CD4-positive, alpha-beta T cell treated with Interleukin-4 for 1 hour (primary cell): ENCODE measurements at regions not wholly inside any gene's neighbourhood (a gene's known extent, or its start where the extent isn't known, plus 50 kb on each side); places are given as distances from the start of the nearest gene placed in this dataset.

Experiments
- DNase-seq, 2 donors: peaks; one replicate each; pipeline ENCODE4 v3.0.0-alpha.2; 2020 to 2022

DNA sequence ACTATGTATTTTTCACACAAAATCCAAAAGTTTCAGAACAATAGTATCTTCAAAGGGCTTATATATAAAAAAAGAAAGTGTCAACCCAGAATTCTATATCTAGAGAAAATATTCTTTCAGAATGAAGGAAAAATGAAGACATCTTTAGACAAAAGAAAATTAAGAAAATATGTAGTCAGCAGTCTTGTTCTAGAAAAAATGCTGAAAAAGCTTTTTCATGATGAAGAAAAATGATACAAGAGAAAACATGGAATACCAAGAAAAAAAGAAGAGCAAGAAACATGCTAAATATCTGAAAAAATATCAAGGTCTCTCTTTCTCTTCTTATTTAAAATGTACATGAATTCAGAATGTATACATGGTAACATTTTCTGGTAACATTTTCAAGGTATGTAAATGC is 816.8 kb upstream of the FAT3 start:
- DNase-seq = no peak

DNA sequence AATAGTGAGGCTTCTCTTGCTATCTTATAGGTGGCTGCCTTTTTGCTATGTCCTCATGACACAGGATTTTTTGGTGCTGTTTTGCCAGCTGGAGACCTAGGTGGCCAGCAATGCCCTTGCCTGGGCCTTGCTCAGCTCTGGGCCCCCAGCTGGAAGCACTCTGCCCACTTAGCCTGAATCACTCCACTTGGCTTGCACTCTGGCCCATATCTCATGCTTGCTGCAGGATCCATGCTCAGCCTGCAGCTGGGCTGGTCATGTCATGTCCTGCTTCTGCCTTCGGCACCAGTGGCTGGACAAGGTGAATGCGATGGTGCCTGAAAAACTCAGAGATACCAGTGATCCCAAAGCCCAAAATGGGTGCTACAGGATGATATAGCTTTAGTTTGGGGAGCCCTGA is 818.6 kb upstream of the FAT3 start:
- DNase-seq = no peak

DNA sequence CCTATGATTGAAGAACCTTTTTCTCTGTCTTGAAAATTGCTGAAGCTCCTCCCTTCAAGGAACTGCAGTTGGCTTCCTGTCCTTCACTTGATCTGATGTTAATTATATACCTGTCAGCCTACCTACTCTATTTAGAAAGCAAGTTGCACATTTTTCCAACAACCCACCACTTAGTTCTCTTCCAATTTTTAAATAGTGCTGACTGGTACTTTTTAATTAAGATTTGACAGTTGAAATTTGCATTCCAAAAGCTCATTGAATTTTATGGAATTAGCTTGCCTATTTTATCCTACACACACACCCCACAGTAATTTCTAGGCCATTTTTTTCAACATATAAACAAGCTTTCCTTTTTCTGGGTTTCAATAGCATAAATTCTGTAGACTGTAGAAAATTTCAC is 820.3 kb upstream of the FAT3 start:
- no peak for DNase-seq

DNA sequence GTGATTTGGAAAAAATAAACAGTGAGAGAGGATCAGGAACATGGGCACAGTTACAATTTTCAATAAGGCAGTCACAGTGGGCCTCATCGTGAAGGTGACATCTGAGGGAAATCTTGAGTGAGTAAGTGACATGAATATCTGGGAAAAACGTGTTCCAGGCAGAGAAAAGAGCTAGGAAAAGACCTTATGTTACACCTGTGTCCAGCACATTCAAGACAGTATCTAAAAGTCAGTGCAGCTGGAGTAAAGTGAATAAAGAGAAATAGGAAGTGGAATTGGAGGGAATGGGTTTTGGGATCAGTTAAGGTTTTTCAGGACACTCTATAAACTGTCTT is 827.5 kb upstream of the FAT3 start:
- DNase-seq = no peak

DNA sequence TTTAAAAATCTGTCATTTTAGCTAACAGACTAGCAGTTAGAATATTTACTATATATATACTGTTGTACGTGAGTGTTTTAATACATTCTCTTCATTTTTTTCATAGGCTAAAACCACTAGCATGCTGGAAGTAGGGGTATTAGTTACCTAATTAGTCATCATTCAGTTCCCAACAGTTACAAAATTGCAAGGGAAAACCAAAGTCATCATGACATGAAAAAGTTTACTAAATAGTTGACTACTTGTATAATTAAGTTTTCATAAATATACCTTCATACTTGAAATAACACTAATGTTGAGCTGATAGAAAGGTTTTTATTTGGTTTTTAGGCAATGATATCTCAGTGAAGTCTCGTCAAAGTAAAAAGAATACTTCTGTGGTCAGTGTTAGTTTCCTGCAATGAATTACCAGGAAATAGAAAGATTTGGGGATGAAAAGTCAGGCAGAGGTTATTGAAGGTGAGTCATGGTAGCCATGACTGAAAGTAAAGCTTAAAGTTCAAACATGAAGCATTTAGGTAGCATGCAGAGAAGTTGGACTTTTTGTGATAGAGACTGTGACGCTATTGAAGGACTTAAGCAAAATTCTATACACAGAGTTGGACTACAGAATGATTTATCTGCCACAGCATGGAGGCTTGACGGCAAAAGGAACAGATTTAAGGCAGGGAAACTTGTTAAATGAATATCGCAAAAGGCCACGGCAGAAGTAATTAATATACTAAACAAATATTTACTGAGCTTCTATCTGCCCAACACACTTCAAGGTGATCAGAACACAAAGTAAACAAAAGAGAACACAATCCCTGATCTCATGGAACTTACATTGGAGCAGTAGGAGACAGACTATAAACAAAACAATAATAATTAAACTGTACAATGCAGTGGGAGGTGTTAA is 828.1 kb upstream of the FAT3 start:
- DNase-seq = no peak

DNA sequence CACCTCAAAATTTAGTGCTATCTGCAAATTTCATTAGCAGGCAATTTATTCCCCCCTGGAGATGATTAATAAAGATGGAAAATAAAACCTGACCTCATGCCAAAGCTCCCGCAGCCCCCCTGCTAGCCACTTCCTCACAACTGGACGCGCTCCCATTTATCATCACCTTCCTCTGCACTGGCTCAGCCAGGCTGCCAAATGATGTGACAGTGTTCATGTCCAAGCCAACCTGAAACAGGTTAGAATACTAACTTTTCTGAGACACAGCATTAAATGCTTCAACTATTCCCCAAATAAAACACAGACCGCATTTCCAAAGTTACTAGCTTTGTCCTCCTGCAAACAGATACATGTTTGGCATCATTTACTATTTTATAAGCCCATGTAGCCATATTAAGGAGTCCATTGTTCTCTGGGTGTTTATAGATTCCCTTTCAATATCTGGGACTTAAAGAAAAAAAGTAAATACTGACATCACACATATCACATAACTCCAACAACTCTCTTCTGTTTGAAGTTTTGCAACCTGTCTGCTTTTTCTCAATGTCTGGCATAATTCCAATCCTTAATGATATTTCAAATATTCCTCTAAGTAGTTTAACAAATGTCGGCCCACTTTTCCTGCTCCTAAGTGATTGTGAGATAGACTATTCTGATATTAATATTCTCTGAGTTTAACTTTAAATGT is 829.7 kb upstream of the FAT3 start:
- DNase-seq = no peak

DNA sequence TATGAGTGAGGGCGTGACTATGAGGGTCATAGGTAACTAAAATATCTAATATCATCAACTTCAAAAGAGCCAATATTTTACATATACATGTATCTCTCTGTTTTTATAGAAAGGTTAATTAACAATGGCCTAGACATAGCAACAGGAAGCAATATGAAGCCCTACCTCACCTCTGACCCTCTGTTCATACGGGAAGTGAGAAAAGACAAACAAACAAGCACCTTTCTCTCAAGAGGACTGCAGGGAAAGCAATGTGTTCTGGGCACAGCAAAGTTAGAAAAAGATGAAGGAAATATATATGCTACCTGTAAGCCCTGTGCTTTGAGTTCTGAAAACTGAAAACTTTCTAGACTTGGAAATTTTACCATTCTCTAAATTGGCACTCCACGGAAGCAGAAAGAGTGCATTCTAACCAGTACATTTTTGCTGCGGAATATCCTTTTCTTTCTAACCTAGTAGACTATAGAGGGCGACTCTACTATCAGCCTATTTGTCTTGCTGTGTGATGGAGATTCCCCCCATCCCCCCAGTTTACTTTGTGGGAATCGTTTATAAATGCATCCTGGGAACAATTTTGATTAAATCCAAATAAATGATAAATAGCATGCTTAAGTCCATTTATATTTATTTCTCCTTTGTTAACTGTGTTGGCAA is 830.4 kb upstream of the FAT3 start:
- DNase-seq = no peak

DNA sequence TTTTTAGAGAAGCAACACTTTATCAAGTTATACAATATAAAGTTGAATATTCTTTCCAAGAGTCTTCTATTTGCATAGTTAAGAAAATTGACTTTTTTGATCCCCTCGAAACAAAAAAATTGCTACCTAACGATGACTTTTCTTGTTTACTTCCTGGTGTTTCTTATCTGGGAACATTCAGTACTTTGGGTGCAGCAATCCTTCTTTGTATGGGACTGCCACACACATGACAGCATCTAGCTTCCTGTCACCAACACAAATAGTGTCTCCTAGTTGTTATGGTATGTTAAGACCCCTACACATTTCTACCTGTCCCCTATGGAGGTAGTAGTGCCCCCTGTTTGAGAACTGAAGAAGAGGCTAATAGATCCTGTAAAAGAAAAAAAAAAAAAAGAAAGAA is 841.7 kb upstream of the FAT3 start:
- DNase-seq = no peak

DNA sequence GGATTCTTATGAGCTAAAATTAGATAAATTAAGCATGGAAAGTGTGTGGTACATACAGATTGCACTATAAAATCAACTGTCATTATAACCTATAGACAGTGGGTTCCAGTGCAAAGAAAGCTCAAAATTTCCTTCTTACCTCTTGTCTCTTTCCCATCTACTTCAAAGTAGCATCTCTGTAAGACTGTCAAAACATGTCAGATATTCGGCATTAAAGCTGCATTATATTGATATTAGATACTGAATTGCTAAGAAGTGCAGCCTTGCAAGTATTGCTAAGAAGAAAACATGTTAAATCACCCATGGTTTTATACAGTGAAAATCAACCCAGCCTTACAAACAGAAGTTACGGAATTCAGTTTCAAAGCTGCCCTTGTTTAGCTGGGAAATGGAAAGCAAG is 849.8 kb upstream of the FAT3 start:
- DNase-seq = no peak

DNA sequence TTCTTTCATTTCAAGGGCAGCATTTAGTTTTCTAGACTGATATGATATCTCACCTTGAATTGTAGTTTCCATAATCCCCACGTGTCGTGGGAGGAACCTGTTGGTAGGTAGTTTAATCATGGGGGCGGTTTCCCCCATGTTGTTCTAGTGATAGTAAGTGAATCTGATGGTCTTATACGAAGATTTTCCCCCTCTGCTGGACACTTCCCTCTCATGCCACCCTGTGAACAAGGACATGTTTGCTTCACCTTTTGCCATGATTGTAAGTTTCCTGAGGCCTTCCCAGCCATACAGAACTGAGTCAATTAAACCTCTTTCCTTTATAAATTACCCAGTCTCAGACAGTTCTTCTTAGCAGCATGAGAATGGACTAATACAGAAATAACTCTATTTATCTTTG is 851.1 kb upstream of the FAT3 start:
- no peak for DNase-seq

DNA sequence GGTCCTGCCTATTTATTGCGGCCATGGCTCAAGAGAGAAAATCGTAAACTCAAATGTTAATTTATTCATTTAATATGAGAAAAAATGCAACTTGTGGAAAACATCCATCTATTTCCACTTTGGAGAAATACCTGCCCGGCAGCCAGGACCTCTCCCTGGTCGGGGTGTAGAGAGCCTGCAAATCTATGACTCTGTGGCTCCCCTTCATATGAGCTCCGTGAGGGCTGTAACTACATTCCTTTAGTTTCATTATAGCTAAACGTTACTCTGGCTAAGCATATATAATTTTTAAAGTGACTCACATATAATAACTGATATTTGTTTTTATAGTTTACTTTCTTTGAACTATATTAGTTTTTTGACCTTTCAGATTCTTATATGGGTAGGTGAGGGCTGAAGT is 857.8 kb upstream of the FAT3 start:
- DNase-seq = no peak

DNA sequence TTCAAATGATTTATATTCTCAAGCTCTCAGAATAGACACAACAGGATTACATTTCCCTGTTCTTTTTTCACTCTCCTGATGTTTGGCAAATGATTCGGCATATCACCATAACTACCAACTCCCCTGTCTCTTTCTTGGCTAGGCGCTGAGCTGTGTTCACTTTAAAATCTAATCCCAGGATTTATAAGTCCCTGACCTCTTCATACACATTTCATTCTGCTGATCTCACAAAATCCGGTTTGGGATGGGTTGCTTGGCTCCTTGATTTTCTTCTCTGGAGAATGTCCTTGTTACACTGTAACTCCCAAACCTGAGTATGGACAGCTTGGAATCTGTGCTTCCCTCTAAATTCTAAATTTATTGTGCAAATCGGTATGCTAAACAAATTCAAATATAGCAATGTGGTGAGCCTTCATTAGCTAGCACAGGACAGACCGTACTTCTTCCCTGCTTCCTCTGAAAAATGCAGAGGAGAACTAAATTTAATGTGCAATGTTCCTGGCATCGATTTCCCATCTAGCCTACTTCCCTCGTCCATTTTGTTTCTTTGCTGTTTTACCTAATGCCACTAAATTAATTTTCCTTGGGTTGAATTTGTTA is 858.5 kb upstream of the FAT3 start:
- DNase-seq = no peak

DNA sequence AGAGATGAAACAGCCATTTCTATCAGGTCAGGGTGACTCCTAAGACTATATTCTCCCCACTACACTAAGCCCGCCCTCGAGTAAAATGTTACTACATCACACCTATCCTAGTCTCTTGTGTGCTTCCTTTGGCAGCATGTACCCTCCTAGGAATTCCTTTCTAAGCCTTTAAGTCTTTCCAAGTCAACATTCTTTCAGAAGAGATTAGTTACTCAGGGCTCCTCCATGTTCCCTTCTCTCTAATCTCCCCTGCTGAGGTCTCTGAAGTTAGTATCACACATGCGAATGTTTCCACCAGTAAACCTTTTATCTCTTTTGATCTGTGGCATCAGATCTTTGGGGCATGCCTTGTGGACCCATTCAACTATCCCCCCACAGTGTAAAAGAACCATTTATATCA is 873.7 kb upstream of the FAT3 start:
- no peak for DNase-seq

DNA sequence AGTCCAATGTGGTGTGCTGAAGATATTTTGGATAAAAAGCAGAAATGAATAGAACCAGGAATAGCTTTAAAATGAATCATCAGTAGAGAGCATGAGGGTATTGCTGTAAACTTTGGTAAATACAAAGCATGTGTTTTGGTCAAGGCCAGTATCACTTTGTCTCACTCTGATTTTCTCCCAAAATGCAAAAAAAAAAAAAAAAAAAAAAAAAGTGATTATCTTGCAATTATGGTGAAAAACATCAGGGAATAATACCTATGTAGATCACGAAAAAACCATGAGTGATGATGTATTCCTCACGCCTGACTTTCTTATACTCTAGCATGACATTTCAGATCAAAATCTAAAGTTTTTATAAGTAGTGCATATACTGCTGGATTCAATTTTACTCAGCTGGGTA is 897.9 kb upstream of the FAT3 start:
- no peak for DNase-seq

DNA sequence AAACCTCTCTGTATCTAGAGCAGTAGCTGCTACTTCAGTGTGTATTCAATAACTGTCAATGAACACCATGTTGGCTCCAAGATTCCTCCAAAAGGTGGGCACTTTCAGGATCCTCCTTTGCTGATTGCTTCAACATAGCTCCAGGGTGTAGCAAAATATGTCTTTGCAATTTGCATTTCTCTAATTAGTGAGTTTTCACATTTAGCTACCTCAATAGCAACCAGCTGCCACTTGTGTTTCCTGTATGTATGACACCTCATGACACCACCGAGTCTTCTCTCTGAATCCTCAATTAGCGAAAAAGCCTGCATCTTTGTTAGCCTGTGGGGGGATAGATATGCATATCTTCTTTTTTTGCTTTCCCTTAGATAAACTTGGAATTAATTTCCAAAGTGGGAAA is 898.3 kb upstream of the FAT3 start:
- DNase-seq = no peak

DNA sequence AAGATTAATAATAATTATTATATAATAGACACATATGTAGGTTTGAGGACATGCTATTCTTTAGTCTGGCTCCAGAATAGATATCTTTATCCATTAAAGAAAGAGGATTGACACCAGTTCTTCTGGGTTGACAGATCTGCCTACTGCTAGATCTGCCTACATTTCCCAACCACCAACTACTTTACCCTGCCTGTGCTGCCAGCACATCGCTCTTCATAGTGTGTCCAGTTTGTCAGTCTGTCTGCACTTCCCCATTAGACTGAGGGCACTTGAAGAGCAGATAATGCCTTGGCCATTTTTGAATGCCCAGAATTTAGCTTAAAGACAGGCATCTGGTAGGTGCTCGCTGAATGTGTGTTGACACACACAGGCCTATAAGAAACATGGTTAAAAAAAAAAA is 910.1 kb upstream of the FAT3 start:
- no peak for DNase-seq

DNA sequence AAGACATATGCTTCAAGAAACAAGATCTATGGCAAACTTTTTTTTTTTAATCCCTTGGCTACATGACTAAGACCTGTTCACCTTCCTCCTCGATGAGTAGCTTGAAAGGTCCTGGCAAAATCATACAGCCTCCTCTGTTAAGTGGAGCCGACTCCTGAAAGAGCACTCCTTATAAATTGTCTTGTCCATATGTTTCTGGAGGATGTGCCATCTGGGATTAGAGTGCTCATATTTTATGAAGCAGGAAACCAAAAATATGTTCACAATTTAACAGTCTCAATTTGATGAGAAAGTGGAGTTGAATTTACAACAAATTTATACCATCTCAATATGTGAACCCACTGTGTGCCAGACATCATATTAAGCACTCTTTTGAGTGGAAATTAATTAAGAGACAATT is 912.1 kb upstream of the FAT3 start:
- no peak for DNase-seq

DNA sequence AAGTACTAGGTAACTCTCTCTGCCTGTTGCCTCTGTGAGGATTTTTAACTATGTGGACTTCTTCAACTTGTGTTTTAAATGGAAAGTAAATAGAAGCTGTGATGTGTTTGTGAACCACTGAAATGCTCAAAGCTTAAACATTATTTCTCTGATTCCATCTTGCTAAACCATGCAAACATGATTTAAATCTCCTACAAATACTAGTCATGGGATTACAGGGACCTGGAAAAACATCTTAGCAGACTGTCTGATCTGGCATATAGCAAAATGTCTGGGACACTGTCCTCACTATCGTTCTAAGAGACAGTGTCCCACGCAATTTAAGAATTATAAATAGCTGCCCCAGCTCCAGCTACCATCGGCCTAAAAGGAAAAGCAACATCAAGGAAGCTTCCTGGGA is 914.5 kb upstream of the FAT3 start:
- no peak for DNase-seq

DNA sequence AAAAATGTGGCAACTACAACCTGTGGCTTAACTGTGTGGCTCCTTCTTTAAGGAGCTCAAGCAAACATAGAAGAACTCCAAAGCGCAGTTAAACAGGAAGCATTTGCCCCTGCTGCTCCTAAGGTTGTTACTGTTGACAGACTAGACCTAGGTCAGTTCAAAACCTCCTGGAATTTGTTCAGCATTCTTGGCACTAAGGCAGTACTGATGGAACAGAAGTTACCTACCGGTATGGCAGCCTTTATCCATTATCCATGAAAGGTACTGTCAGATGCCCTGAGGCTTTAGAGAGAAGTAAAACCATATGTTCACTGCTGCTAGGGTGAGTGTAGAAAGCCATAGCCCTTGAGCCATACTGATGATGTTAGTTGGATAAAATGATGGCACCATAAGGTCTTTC is 916.5 kb upstream of the FAT3 start:
- no peak for DNase-seq

DNA sequence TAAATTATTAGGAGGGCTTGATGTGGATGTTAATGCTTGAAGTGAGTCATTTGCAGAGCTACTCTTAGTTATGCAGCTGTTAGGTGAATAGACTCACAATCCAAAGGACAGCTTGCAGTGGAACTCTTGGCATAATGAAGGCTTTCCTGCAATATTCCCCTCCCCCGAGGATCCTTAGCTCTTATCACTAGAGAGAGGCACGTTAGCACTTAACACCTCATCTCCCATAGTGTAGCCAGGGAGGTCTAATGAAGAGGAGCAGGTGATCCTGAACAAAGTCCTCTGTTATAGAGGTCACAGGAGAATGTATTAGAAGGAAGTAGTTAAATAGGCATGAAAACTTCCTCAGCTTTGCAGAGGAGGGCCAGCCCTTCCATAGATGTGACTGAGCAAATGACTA is 919.2 kb upstream of the FAT3 start:
- DNase-seq = no peak

DNA sequence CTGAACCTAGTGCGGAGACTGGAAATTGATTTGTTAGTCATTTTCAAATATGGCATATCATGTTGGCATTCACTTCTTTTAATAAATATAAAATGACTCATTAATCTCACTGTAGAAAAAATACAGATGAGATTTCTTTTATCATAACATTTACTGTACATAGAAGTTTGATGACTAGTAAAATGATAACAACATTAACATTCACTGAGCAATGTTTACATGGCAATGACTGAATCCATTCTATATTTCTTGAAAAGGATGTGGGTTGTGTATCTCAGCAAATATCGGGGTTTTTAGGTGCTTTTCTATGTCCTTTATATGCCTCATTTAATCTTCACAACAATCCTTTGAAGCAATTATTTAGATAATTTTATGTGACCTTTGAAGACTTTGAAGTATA is 920.9 kb upstream of the FAT3 start:
- DNase-seq = no peak

DNA sequence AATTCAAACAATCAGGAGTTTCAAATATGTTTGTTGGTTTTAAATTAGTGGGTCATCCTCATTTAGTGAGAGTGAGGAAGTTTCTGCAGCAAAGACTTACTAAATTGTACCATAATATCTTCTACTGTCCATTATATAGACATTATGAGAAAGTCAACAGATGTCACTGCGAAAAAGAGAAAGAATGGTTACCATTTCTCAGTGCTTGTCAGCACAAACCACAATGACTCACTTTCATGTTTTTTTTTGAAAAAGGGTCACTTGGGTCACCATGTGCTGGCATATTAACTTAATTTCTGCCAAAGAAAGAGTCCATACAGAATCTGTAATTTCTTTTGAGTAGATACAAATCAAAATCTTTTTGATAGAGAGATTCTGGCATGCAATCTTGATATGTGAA is 924.6 kb upstream of the FAT3 start:
- no peak for DNase-seq

DNA sequence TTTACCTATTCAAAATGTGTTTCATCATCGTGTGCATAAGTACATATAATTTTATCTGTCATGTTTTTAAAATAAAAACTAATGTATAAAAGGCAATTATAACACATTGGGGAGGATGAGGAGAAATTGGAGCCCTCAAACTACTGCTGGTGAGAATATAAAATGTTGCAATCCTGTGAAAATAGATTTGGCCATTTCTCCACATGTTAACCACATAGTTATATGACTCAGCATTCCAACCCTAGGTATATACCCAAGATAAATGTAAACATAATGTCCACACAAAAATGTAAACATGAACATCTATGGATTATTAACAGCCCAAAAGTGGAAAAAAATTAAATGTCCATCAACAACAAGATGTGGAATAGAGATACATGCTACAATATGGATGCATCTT is 928.0 kb upstream of the FAT3 start:
- no peak for DNase-seq

DNA sequence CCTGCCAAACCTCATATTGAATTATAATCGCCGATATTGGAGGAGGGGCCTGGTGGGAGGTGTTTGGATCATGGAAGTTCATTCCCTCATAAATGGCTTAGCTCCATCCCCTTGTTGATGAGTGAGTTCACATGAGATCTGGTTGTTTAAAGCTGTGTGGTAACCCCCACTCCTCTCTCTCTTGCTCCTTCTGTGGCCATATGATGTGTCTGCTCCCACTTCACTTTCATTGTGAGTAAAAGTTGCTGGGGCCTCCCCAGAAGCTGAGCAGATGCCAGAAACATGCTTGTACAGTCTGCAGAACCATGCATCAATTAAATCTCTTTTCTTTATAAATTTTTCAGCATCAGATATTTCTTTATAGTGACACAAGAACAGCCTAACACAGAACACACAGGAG is 929.0 kb upstream of the FAT3 start:
- DNase-seq = no peak
